ENCODE measurements at regions not wholly inside any gene's neighbourhood (a gene's known extent, or its start where the extent isn't known, plus 50 kb on each side); places are given as distances from the start of the nearest gene placed in this dataset.
A peak's percentile ranks its signal among the peaks of the same experiment; 100 is the strongest.
"Not testable (repeated sequence)": the region's sequence is repeated elsewhere in the genome, so short reads cannot be mapped to it uniquely, and the experiment has no call there.

GRCh38 chr3:15989419-15989818 is 185.1 kb upstream of the GALNT15 start:
- H2AFZ ChIP-seq (ENCODE audit: low read length): no peak overlapping the region
- Mint-ChIP-seq H3K4me1 (no peaks in the 10 kb centered on the region), H3K36me3 (ENCODE audit: insufficient read depth in 1 of 3, low read depth in 3 of 3) (peaks cover 15 to 28% (median 20%) of the 10 kb centered on the region in 3 experiments), H3K9me3 (peaks cover 30 to 35% of the 10 kb centered on the region in 2 experiments), H3K27ac (no peak overlapping the region), H3K4me3 (no peak overlapping the region), H3K27me3 (ENCODE audit: low read depth) (no peaks in the 10 kb centered on the region; the same call in 1 of the 2 replicates)
- H3K79me1 ChIP-seq (ENCODE audit: insufficient read depth, low read depth, low read length, poor library complexity, severe bottlenecking): no peaks in the 10 kb centered on the region
- no peak overlapping the region for H2AK5ac ChIP-seq (ENCODE audit: insufficient read length, low read length)
- H3K79me2 ChIP-seq (ENCODE audit: insufficient read depth, low read length): no peaks in the 10 kb centered on the region
- TF ChIP-seq CTCF (conservative IDR thresholded peaks at IDR 0.05): peak; percentile 50; the same call in 1 of the 3 replicates
- DNase-seq: no peak
- no peaks in the 10 kb centered on the region for H3K4me1 ChIP-seq (ENCODE audit: insufficient read depth, low read length)
- no peak overlapping the region for H2BK20ac ChIP-seq (ENCODE audit: low read depth, low read length, poor library complexity, severe bottlenecking)
- no peak overlapping the region for H3K9ac ChIP-seq (ENCODE audit: extremely low read depth, insufficient read length, low read length)
- no peak overlapping the region for H3T11ph ChIP-seq (ENCODE audit: low read length)
- no CpG with 5 or more reads among the region's 1 CpG for WGBS (ENCODE audit: extremely low coverage, insufficient read length, low lambda C conversion rate)
- no peak overlapping the region for H2BK5ac ChIP-seq (ENCODE audit: insufficient read length, low read length)
- no peak overlapping the region for H2BK15ac ChIP-seq (ENCODE audit: low read depth, low read length)
- H2BK12ac ChIP-seq (ENCODE audit: insufficient read length, low read depth, low read length): no peak overlapping the region
- H3K27ac ChIP-seq (ENCODE audit: insufficient read length, low read depth, low read length): no peak overlapping the region
- no peak overlapping the region for H3K4ac ChIP-seq (ENCODE audit: low read depth, low read length)
- no peaks in the 10 kb centered on the region for H3K27me3 ChIP-seq (ENCODE audit: insufficient read depth, low read length)
- H3K23me2 ChIP-seq (ENCODE audit: insufficient read length, low read depth, low read length, poor library complexity, severe bottlenecking): no peaks in the 10 kb centered on the region
- H3K23ac ChIP-seq (ENCODE audit: insufficient read length, low read depth, low read length): no peak overlapping the region
- no peak overlapping the region for H3K18ac ChIP-seq (ENCODE audit: insufficient read length, low read depth, low read length)
- no peak overlapping the region for H2BK120ac ChIP-seq (ENCODE audit: low read depth, low read length, poor library complexity, severe bottlenecking)
- H4K5ac ChIP-seq (ENCODE audit: insufficient read length, low read depth, low read length): no peak overlapping the region
- H3K14ac ChIP-seq (ENCODE audit: insufficient read depth, low read length): no peak overlapping the region
- no peak overlapping the region for H4K91ac ChIP-seq (ENCODE audit: insufficient read length, low read depth, low read length)
- H3K9me3 ChIP-seq (ENCODE audit: control insufficient read depth, low read depth, low read length): no peaks in the 10 kb centered on the region
- no peak overlapping the region for H4K8ac ChIP-seq (replicated peaks; ENCODE audit: insufficient read length, low read depth, low read length)
- no peaks in the 10 kb centered on the region for H4K20me1 ChIP-seq (ENCODE audit: control insufficient read depth, insufficient read depth, insufficient read length)
- H3K56ac ChIP-seq (ENCODE audit: insufficient read length, low read depth, low read length): no peak overlapping the region
- no peak overlapping the region for H3K4me2 ChIP-seq (ENCODE audit: insufficient read depth, insufficient read length, low read length)

GRCh38 chr3:15993660-15994059 is 180.8 kb upstream of the GALNT15 start:
- not testable (repeated sequence) for H4K91ac ChIP-seq (ENCODE audit: insufficient read length, low read depth, low read length); H3K4me1 ChIP-seq (ENCODE audit: insufficient read depth, low read length); H3K4ac ChIP-seq (ENCODE audit: low read depth, low read length); H3K4me3 Mint-ChIP-seq; H3K56ac ChIP-seq (ENCODE audit: insufficient read length, low read depth, low read length); H4K5ac ChIP-seq (ENCODE audit: insufficient read length, low read depth, low read length); H4K8ac ChIP-seq (replicated peaks; ENCODE audit: insufficient read length, low read depth, low read length); H3K4me1 Mint-ChIP-seq; H3K4me2 ChIP-seq (ENCODE audit: insufficient read depth, insufficient read length, low read length); H3K14ac ChIP-seq (ENCODE audit: insufficient read depth, low read length); DNase-seq; H3K23ac ChIP-seq (ENCODE audit: insufficient read length, low read depth, low read length); H3K27me3 Mint-ChIP-seq (ENCODE audit: low read depth); H3K27ac Mint-ChIP-seq; H2AK5ac ChIP-seq (ENCODE audit: insufficient read length, low read length); H2BK120ac ChIP-seq (ENCODE audit: low read depth, low read length, poor library complexity, severe bottlenecking); H3K23me2 ChIP-seq (ENCODE audit: insufficient read length, low read depth, low read length, poor library complexity, severe bottlenecking); H3K9ac ChIP-seq (ENCODE audit: extremely low read depth, insufficient read length, low read length); H2AFZ ChIP-seq (ENCODE audit: low read length); H4K20me1 ChIP-seq (ENCODE audit: control insufficient read depth, insufficient read depth, insufficient read length); H3K18ac ChIP-seq (ENCODE audit: insufficient read length, low read depth, low read length); H3K27me3 ChIP-seq (ENCODE audit: insufficient read depth, low read length); H2BK5ac ChIP-seq (ENCODE audit: insufficient read length, low read length); H3K9me3 ChIP-seq (ENCODE audit: control insufficient read depth, low read depth, low read length); H3K27ac ChIP-seq (ENCODE audit: insufficient read length, low read depth, low read length); H3K36me3 Mint-ChIP-seq (ENCODE audit: insufficient read depth in 1 of 3, low read depth in 3 of 3); H3K79me1 ChIP-seq (ENCODE audit: insufficient read depth, low read depth, low read length, poor library complexity, severe bottlenecking); H2BK15ac ChIP-seq (ENCODE audit: low read depth, low read length); H2BK20ac ChIP-seq (ENCODE audit: low read depth, low read length, poor library complexity, severe bottlenecking); H2BK12ac ChIP-seq (ENCODE audit: insufficient read length, low read depth, low read length); H3K79me2 ChIP-seq (ENCODE audit: insufficient read depth, low read length); H3T11ph ChIP-seq (ENCODE audit: low read length)
- peaks cover 9 to 11% of the 10 kb centered on the region in 2 experiments for H3K9me3 Mint-ChIP-seq
- WGBS (ENCODE audit: extremely low coverage, insufficient read length, low lambda C conversion rate): no CpG with 5 or more reads among the region's 7 CpGs
